ENCODE measurements at regions not wholly inside any gene's neighbourhood (a gene's known extent, or its start where the extent isn't known, plus 50 kb on each side); places are given as distances from the start of the nearest gene placed in this dataset.

DNA sequence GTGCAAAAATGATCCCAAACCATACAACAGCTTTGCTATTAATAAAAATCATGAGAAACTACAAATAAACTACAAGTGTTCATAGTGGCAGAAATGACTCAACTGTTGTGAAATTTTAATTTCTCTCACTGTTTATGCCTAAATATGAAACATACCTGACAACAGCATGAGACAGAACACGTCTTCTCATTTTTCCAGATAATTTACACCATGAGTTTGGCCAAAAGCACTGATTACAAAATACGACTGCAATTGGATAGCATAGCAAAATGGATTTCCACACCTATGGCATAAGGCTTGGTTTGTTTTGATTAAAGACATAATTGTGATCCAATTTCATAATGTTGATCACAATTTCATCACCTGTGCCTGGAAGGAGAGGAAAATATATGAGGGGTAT is 608.6 kb downstream of the GATA3 start:
- no peak overlapping the region for H3K4me3 ChIP-seq
- RAD21 ChIA-PET (ENCODE audit: unreplicated experiment): no interaction called here
- H3K4me2 ChIP-seq (ENCODE audit: control insufficient read depth, insufficient read depth): no peak overlapping the region
- no peaks in the 10 kb centered on the region for H3K36me3 ChIP-seq (ENCODE audit: control insufficient read depth in 2 of 2, insufficient read depth in 2 of 2, low read length in 1 of 2)
- no peaks in the 10 kb centered on the region for H3K27me3 ChIP-seq (replicated peaks in 1 of 2; ENCODE audit: control insufficient read depth in 2 of 2, insufficient read depth in 2 of 2, low read length in 1 of 2)
- POLR2A ChIA-PET: no interaction called here
- in situ Hi-C loops (cut with MboI): no loop called here
- no peak overlapping the region for H3K27ac ChIP-seq (ENCODE audit: control insufficient read depth, insufficient read depth)
- no peaks in the 10 kb centered on the region for H3K79me2 ChIP-seq (ENCODE audit: control insufficient read depth, insufficient read depth, low read length)
- no peaks in the 10 kb centered on the region for H3K4me1 ChIP-seq (ENCODE audit: control insufficient read depth, insufficient read depth, low read length)
- BruUV-seq (replicated peaks): no TSS peak
- SMC1A ChIA-PET (ENCODE audit: uncharacterized antibody, unreplicated experiment): interaction anchor here (1.3 kb wide), 1 partner anchor 13 kb away, joined by 4 read pairs; no protein-coding TSS in a partner anchor
- 19% methylated on average over 2 of the region's 2 CpGs for WGBS (ENCODE audit: insufficient coverage, insufficient replicate concordance, low lambda C conversion rate, missing lambda C conversion rate)
- no peaks in the 10 kb centered on the region for H3K9me3 ChIP-seq (replicated peaks; ENCODE audit: control insufficient read depth, insufficient read depth, low read length)
- ATAC-seq: no peak
- no peaks in the 10 kb centered on the region for H4K20me1 ChIP-seq (ENCODE audit: control insufficient read depth, insufficient read depth)
- no peak for DNase-seq (ENCODE audit: low read depth, low spot score)
- no peak overlapping the region for H2AFZ ChIP-seq (ENCODE audit: control insufficient read depth, low read depth, low read length)
- intact Hi-C loops (cut with micrococcal nuclease; ENCODE audit: unreplicated experiment): no loop called here
- CTCF ChIA-PET: no interaction called here
- H3K9ac ChIP-seq (ENCODE audit: control insufficient read depth, insufficient read depth, low read length): no peak overlapping the region
- no peak for FAIRE-seq
- TF ChIP-seq, protein P1, sequence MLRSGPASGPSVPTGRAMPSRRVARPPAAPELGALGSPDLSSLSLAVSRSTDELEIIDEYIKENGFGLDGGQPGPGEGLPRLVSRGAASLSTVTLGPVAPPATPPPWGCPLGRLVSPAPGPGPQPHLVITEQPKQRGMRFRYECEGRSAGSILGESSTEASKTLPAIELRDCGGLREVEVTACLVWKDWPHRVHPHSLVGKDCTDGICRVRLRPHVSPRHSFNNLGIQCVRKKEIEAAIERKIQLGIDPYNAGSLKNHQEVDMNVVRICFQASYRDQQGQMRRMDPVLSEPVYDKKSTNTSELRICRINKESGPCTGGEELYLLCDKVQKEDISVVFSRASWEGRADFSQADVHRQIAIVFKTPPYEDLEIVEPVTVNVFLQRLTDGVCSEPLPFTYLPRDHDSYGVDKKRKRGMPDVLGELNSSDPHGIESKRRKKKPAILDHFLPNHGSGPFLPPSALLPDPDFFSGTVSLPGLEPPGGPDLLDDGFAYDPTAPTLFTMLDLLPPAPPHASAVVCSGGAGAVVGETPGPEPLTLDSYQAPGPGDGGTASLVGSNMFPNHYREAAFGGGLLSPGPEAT (IDR thresholded peaks at IDR 0.05; ENCODE audit: low read depth): no peak
- TF ChIP-seq, protein P2, sequence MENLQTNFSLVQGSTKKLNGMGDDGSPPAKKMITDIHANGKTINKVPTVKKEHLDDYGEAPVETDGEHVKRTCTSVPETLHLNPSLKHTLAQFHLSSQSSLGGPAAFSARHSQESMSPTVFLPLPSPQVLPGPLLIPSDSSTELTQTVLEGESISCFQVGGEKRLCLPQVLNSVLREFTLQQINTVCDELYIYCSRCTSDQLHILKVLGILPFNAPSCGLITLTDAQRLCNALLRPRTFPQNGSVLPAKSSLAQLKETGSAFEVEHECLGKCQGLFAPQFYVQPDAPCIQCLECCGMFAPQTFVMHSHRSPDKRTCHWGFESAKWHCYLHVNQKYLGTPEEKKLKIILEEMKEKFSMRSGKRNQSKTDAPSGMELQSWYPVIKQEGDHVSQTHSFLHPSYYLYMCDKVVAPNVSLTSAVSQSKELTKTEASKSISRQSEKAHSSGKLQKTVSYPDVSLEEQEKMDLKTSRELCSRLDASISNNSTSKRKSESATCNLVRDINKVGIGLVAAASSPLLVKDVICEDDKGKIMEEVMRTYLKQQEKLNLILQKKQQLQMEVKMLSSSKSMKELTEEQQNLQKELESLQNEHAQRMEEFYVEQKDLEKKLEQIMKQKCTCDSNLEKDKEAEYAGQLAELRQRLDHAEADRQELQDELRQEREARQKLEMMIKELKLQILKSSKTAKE (IDR thresholded peaks at IDR 0.05; ENCODE audit: low read depth, poor library complexity, severe bottlenecking): no peak
- TF ChIP-seq FOS (IDR thresholded peaks at IDR 0.05; ENCODE audit: borderline replicate concordance, extremely low read depth, insufficient read length): no peak
- TF ChIP-seq, protein P3, sequence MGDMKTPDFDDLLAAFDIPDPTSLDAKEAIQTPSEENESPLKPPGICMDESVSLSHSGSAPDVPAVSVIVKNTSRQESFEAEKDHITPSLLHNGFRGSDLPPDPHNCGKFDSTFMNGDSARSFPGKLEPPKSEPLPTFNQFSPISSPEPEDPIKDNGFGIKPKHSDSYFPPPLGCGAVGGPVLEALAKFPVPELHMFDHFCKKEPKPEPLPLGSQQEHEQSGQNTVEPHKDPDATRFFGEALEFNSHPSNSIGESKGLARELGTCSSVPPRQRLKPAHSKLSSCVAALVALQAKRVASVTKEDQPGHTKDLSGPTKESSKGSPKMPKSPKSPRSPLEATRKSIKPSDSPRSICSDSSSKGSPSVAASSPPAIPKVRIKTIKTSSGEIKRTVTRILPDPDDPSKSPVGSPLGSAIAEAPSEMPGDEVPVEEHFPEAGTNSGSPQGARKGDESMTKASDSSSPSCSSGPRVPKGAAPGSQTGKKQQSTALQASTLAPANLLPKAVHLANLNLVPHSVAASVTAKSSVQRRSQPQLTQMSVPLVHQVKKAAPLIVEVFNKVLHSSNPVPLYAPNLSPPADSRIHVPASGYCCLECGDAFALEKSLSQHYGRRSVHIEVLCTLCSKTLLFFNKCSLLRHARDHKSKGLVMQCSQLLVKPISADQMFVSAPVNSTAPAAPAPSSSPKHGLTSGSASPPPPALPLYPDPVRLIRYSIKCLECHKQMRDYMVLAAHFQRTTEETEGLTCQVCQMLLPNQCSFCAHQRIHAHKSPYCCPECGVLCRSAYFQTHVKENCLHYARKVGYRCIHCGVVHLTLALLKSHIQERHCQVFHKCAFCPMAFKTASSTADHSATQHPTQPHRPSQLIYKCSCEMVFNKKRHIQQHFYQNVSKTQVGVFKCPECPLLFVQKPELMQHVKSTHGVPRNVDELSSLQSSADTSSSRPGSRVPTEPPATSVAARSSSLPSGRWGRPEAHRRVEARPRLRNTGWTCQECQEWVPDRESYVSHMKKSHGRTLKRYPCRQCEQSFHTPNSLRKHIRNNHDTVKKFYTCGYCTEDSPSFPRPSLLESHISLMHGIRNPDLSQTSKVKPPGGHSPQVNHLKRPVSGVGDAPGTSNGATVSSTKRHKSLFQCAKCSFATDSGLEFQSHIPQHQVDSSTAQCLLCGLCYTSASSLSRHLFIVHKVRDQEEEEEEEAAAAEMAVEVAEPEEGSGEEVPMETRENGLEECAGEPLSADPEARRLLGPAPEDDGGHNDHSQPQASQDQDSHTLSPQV (IDR thresholded peaks at IDR 0.05): no peak
- no peak for TF ChIP-seq CBFB (IDR thresholded peaks at IDR 0.05; ENCODE audit: low read depth)
- TF ChIP-seq, protein P4, sequence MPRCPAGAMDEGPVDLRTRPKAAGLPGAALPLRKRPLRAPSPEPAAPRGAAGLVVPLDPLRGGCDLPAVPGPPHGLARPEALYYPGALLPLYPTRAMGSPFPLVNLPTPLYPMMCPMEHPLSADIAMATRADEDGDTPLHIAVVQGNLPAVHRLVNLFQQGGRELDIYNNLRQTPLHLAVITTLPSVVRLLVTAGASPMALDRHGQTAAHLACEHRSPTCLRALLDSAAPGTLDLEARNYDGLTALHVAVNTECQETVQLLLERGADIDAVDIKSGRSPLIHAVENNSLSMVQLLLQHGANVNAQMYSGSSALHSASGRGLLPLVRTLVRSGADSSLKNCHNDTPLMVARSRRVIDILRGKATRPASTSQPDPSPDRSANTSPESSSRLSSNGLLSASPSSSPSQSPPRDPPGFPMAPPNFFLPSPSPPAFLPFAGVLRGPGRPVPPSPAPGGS (IDR thresholded peaks at IDR 0.05; ENCODE audit: borderline replicate concordance, insufficient read depth, low read depth, low read length, poor library complexity, severe bottlenecking): no peak
- TF ChIP-seq ZNF207 (IDR thresholded peaks at IDR 0.05; ENCODE audit: borderline replicate concordance): no peak
- no peak for TF ChIP-seq IKZF1 (conservative IDR thresholded peaks at IDR 0.05)
- TF ChIP-seq TAF1 (IDR thresholded peaks at IDR 0.05; ENCODE audit: borderline replicate concordance, low read depth, low read length): no peak
- TF ChIP-seq, protein P5, sequence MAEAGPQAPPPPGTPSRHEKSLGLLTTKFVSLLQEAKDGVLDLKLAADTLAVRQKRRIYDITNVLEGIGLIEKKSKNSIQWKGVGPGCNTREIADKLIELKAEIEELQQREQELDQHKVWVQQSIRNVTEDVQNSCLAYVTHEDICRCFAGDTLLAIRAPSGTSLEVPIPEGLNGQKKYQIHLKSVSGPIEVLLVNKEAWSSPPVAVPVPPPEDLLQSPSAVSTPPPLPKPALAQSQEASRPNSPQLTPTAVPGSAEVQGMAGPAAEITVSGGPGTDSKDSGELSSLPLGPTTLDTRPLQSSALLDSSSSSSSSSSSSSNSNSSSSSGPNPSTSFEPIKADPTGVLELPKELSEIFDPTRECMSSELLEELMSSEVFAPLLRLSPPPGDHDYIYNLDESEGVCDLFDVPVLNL (IDR thresholded peaks at IDR 0.05; ENCODE audit: low read depth, low read length): no peak
- TF ChIP-seq POLR2AphosphoS5 (IDR thresholded peaks at IDR 0.05; ENCODE audit: low read length): no peak
- TF ChIP-seq YY1 (IDR thresholded peaks at IDR 0.05; ENCODE audit: low read depth, low read length): no peak
- no peak for TF ChIP-seq SP1 (IDR thresholded peaks at IDR 0.05; ENCODE audit: low read depth, low read length)
- TF ChIP-seq RBBP5 (conservative IDR thresholded peaks at IDR 0.05): no peak
- no peak for TF ChIP-seq RAD21 (IDR thresholded peaks at IDR 0.05; ENCODE audit: insufficient read depth, low read depth, low read length)
- no peak for TF ChIP-seq ZNF217 (IDR thresholded peaks at IDR 0.05)
